AG09309 (cell line): ENCODE measurements at regions not wholly inside any gene's neighbourhood (a gene's known extent, or its start where the extent isn't known, plus 50 kb on each side); places are given as distances from the start of the nearest gene placed in this dataset.
A peak's percentile ranks its signal among the peaks of the same experiment; 100 is the strongest.
"Not testable (repeated sequence)": the region's sequence is repeated elsewhere in the genome, so short reads cannot be mapped to it uniquely, and the experiment has no call there.

Experiments used
- DNase-seq: peaks from one replicate; pipeline ENCODE4 v3.0.0-alpha.2; 2010; ENCODE audit warnings: low read depth
- H3K4me3 ChIP-seq: 2 replicates; pipeline ENCODE4 v1.5.1; 2011; ENCODE audit warnings: mild to moderate bottlenecking, low read depth, low read length, moderate library complexity; ENCODE audit not compliant: control insufficient read depth
- CTCF ChIP-seq: IDR thresholded peaks from 2 replicates; pipeline ENCODE4 v1.5.1; 2011; ENCODE audit warnings: mild to moderate bottlenecking, low read depth, low read length, inconsistent platforms; ENCODE audit not compliant: insufficient read depth, control insufficient read depth; ENCODE audit errors: missing control alignments

- no peak for TF ChIP-seq CTCF
- no peak overlapping the region for H3K4me3 ChIP-seq
- DNase-seq, result no peak
These were observed 153.8 kb downstream of the SPATA18 start for GRCh38 chr4:52204921-52205320.

- not testable (repeated sequence) for DNase-seq, H3K4me3 ChIP-seq
These were observed 156.0 kb downstream of the SPATA18 start for GRCh38 chr4:52207146-52207545.

- H3K4me3 ChIP-seq, result no peak overlapping the region
- no peak for TF ChIP-seq CTCF
These were observed 161.6 kb downstream of the SPATA18 start for GRCh38 chr4:52212702-52213101.

GRCh38 chr4:52231526-52231925 is 180.4 kb downstream of the SPATA18 start:
- H3K4me3 ChIP-seq, result no peak overlapping the region
- TF ChIP-seq CTCF, result no peak
- no peak for DNase-seq

More at GRCh38 chr4:52212702-52213101, 161.6 kb downstream of the SPATA18 start:
- DNase-seq, result no peak

GRCh38 chr4:52234561-52235440 is 183.7 kb downstream of the SPATA18 start:
- DNase-seq, result peak; percentile 27

GRCh38 chr4:52235552-52236201 is 184.6 kb downstream of the SPATA18 start:
- no peak for DNase-seq
- no peak for TF ChIP-seq CTCF

More at GRCh38 chr4:52234561-52235440, 183.7 kb downstream of the SPATA18 start:
- no peak overlapping the region for H3K4me3 ChIP-seq
- TF ChIP-seq CTCF, result peak; percentile 42

GRCh38 chr4:52241916-52242315 is 190.8 kb downstream of the SPATA18 start:
- peak; percentile 13 for DNase-seq
- no peak overlapping the region for H3K4me3 ChIP-seq
- no peak for TF ChIP-seq CTCF

More at GRCh38 chr4:52235552-52236201, 184.6 kb downstream of the SPATA18 start:
- H3K4me3 ChIP-seq, result no peak overlapping the region
